ENCODE measurements at regions not wholly inside any gene's neighbourhood (a gene's known extent, or its start where the extent isn't known, plus 50 kb on each side); places are given as distances from the start of the nearest gene placed in this dataset.

GRCh38 chrX:39497702-39498265 lies 600.0 kb downstream of the BCOR start:
- no peak for TF ChIP-seq EZH2 (IDR thresholded peaks at IDR 0.05; ENCODE audit: insufficient read depth, poor library complexity, severe bottlenecking)
- TF ChIP-seq EZH2phosphoT487 (IDR thresholded peaks at IDR 0.05; ENCODE audit: insufficient read depth, low read depth), result no peak
